PC-9 (cell line): ENCODE measurements at regions not wholly inside any gene's neighbourhood (a gene's known extent, or its start where the extent isn't known, plus 50 kb on each side); places are given as distances from the start of the nearest gene placed in this dataset.
A peak's percentile ranks its signal among the peaks of the same experiment; 100 is the strongest.
"Not testable (repeated sequence)": the region's sequence is repeated elsewhere in the genome, so short reads cannot be mapped to it uniquely, and the experiment has no call there.

Experiments
- BruUV-seq: library from RNA; stranded (reverse); fragments of 400-500 nt; replicated peaks from 2 replicates; lab custom pipeline; 2021; lab: Mats Ljungman, UMichigan
- CTCF ChIA-PET: fragments of 300-600 bp; sonication (Branson Sonifier 250); formaldehyde crosslinking; loops from one replicate; lab custom pipeline; 2022; ENCODE audit warnings: antibody characterized with exemption; lab: Charles Lee
- POLR2A ChIA-PET: fragments of 300-600 bp; sonication (Branson Sonifier 250); formaldehyde crosslinking; loops from one replicate; lab custom pipeline; 2022; ENCODE audit warnings: antibody characterized with exemption; ENCODE audit not compliant: unreplicated experiment; lab: Charles Lee
- DNase-seq, 2 experiments: peaks; one replicate each; pipeline versions ENCODE4 v3.0.0 to v3.0.0-alpha.2; 2015 to 2022; ENCODE audit warnings: mixed read lengths in 1 of 2
- H2AFZ ChIP-seq: fragments of 200-600 bp; sonication (generic); 2 replicates; pipeline ENCODE4 v1.8.1; 2017; ENCODE audit warnings: antibody characterized with exemption
- H3F3A ChIP-seq: fragments of 200-600 bp; sonication (generic); 2 replicates; pipeline ENCODE4 v1.8.1; 2017; ENCODE audit warnings: antibody characterized with exemption, mild to moderate bottlenecking, low read depth; ENCODE audit not compliant: insufficient read depth
- H3K27ac ChIP-seq: fragments of 200-600 bp; sonication (generic); 2 replicates; pipeline ENCODE4 v1.6.1; 2016; ENCODE audit warnings: mixed run types
- H3K27me3 ChIP-seq: fragments of 200-600 bp; sonication (generic); 2 replicates; pipeline ENCODE4 v1.6.1; 2016; ENCODE audit warnings: low read depth, mixed run types; ENCODE audit not compliant: insufficient read depth
- H3K36me3 ChIP-seq: fragments of 200-600 bp; sonication (generic); 2 replicates; pipeline ENCODE4 v1.6.1; 2016; ENCODE audit warnings: low read depth, mixed run types
- H3K4me1 ChIP-seq: fragments of 200-600 bp; sonication (generic); replicated peaks from 2 replicates; pipeline ENCODE4 v1.6.1; 2016; ENCODE audit warnings: mixed run types; ENCODE audit not compliant: insufficient read depth
- H3K4me2 ChIP-seq: fragments of 200-600 bp; sonication (generic); 2 replicates; pipeline ENCODE4 v1.6.1; 2017; ENCODE audit warnings: mixed run types
- H3K4me3 ChIP-seq: fragments of 200-600 bp; sonication (generic); 2 replicates; pipeline ENCODE4 v1.6.1; 2016; ENCODE audit warnings: mixed run types
- H3K79me2 ChIP-seq: fragments of 200-600 bp; sonication (generic); 2 replicates; pipeline ENCODE4 v1.6.1; 2017; ENCODE audit warnings: low read depth, mixed run types
- H3K9me2 ChIP-seq: fragments of 200-600 bp; sonication (generic); 2 replicates; pipeline ENCODE4 v1.8.1; 2017; ENCODE audit warnings: mild to moderate bottlenecking; ENCODE audit not compliant: insufficient read depth
- H3K9me3 ChIP-seq: fragments of 200-600 bp; sonication (generic); 2 replicates; pipeline ENCODE4 v1.8.1; 2016; ENCODE audit warnings: low read depth; ENCODE audit not compliant: insufficient read depth
- H4K20me1 ChIP-seq: fragments of 200-600 bp; sonication (generic); 2 replicates; pipeline ENCODE4 v1.8.1; 2017; ENCODE audit not compliant: insufficient read depth
- intact Hi-C: fragments of 100-400 bp; cut with micrococcal nuclease; formaldehyde crosslinking; loops from one replicate; pipeline ENCODE4 v1.10.0; 2022; ENCODE audit not compliant: unreplicated experiment

DNA sequence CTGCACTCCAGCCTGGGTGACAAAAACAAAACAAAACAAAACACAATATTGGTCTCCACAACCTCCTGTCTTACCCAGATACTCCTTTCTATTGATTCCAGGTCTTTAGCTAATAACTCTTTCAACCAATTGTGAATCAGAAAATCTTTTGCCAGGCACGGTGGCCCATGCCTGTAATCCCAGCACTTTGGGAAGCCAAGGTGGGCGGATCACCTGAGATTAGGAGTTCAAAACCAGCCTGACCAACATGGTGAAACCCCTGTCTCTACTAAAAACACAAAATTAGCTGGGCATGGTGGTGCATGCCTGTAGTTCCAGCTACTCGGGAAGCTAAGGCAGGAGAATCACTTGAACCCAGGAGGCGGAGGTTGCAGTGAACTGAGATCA, 88.5 kb upstream of the METTL9 start:
- DNase-seq, H3K9me3 ChIP-seq, intact Hi-C loops, H2AFZ ChIP-seq, H3K9me2 ChIP-seq, H3K4me3 ChIP-seq, CTCF ChIA-PET, H3K27ac ChIP-seq, BruUV-seq, H3K4me2 ChIP-seq, H3K27me3 ChIP-seq: not testable (repeated sequence)
- peaks cover 21% of the 10 kb centered on the region for H3K36me3 ChIP-seq
- H4K20me1 ChIP-seq, result peaks cover 90% of the 10 kb centered on the region
- H3K79me2 ChIP-seq, result peaks cover 100% of the 10 kb centered on the region
- H3F3A ChIP-seq, result peaks cover 38% of the 10 kb centered on the region
- H3K4me1 ChIP-seq, result peaks cover 46% of the 10 kb centered on the region
- POLR2A ChIA-PET, result interaction anchor here (0.6 kb wide), 2 partner anchors 8 to 10 kb away, joined by 3 to 19 read pairs; no protein-coding TSS in a partner anchor

DNA sequence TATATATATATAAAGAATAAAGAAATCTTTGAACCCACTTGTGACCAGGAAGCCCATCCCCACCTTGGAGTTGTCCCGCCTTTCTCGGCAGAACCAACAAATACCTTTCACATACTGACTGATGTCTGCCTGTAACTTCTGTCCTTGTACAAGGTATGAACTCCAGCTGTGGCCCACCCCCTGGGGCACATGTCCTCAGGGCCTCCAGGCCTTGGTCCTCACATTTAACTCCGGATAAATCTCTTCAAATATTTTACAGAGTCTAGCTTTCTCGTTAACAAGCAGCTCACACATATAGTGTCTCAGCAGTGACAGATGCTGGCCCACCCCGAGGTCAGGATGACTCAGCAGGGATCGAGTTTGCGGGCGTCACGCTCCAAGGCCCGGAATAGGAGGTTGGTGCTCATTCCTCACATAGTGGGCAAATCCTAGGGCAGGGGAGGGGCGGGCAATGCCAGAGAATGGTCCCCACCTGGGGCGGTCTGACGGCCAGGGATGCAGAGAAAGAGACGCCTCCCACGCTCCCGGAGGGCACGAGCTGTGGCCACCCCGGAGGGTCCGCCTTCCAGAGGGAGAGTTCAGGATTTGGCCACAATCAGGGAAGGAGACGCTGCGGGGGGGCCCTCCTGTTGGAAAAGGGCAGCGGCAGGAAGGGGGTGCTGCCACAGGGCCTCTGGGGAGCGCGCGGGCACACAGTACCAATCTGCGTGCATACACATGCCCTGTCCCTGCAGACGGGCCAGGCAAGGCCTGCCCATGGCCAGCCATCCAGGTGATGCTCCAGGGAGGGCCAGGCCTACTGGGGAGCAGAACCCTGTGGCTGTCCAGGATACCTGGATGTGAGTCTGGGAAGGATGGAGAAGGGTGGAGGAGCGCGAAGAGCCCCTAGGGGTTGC, 87.8 kb upstream of the METTL9 start:
- peak overlapping the region; percentile 54 for H3K27ac ChIP-seq

DNA sequence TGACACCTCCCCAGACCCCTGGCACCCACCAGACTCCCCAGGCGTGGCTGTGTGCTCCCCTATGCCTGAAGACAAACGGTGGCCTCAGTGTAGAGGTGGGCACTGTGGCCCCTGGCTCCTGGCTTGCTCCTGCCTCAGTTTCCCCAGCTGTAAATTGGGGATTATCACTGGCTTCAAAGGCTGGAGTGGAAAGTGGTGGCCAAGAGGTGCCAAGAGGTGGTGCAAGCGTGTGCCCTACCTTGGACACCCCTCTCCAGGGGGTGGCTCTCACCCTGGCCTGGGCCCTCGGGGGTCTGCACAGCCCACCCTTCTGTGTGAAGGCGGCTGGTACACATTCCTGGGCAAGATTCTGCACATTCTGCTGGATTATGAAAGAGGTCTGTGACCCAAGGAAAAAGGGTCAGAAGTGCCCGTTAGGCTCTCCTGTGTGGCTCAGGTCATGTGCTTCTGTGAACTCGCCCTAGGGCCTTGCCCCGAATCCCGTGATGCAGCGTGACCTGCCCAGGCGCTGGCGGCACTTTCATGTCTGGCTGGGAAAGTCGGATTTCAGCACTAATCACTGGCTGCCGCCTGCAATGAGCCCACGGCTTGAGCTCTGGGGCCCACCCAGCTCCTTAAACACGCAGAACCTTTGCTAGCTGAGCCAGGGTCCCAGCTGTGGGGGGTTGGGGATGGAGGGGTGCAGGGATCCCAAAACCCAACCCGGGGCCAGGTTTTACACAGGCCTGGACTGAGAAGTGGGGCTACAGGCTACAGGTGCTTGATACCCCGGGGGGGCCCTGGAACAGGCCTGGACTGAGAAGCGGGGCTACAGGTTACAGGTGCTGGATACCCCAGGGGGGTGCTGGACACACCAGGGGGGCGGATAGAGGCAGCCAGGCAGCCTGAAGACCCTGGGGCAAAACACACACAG, 86.8 kb upstream of the METTL9 start:
- intact Hi-C loops, H3K9me3 ChIP-seq, H3K4me3 ChIP-seq, H2AFZ ChIP-seq, BruUV-seq, DNase-seq, H3K9me2 ChIP-seq, POLR2A ChIA-PET, H3K27me3 ChIP-seq, CTCF ChIA-PET: not testable (repeated sequence)
- Histone ChIP-seq H3F3A (peaks cover 35% of the 10 kb centered on the region; the same call in 1 of the 2 replicates), H3K27ac (peak overlapping the region; percentile 54), H4K20me1 (peaks cover 87% of the 10 kb centered on the region), H3K4me2 (peak overlapping the region; percentile 34), H3K79me2 (peaks cover 100% of the 10 kb centered on the region), H3K36me3 (peaks cover 21% of the 10 kb centered on the region), H3K4me1 (peaks cover 63% of the 10 kb centered on the region)

More for the DNA sequence above, 87.8 kb upstream of the METTL9 start:
- CTCF ChIA-PET, H3K9me2 ChIP-seq, H3K27me3 ChIP-seq, H2AFZ ChIP-seq, H3K9me3 ChIP-seq, POLR2A ChIA-PET, BruUV-seq, intact Hi-C loops: not testable (repeated sequence)
- H3K4me3 ChIP-seq, result 0 out of 2 replicates have a peak overlapping the region, but pooled peaks have one; percentile 12
- H4K20me1 ChIP-seq, result peaks cover 91% of the 10 kb centered on the region
- DNase-seq, result peak; percentile 73 to 98
- H3F3A ChIP-seq, result peaks cover 36% of the 10 kb centered on the region
- H3K36me3 ChIP-seq, result peaks cover 21% of the 10 kb centered on the region
- H3K4me2 ChIP-seq, result peak overlapping the region; percentile 34
- peaks cover 100% of the 10 kb centered on the region for H3K79me2 ChIP-seq
- peaks cover 53% of the 10 kb centered on the region for H3K4me1 ChIP-seq

DNA sequence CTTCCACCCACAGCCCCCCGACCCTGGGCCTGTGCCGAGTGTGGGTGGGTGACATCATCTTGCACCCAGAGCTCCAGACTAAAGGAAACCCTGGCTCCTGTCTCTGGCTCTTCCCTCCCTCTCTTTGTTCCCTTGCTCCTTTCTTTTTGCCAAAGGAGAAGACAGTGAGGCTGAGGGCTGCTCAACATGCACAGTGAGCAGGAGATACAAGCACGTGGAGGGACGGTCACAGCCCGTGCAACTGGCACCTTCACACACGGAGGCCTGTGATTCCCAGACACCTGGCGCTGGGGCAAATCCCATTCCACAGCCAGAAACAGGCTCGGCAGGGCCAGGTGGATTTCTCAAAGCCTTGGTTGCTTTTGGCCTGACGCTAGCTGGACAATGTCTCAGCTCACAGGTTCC, 86.0 kb upstream of the METTL9 start:
- intact Hi-C loops, H3K27me3 ChIP-seq, H3K9me3 ChIP-seq, H2AFZ ChIP-seq, H3K4me2 ChIP-seq, H3K27ac ChIP-seq, POLR2A ChIA-PET, CTCF ChIA-PET, H3K4me3 ChIP-seq, BruUV-seq, H3K9me2 ChIP-seq: not testable (repeated sequence)
- Histone ChIP-seq H3F3A (peaks cover 35% of the 10 kb centered on the region), H3K36me3 (peaks cover 21% of the 10 kb centered on the region), H3K79me2 (peaks cover 98% of the 10 kb centered on the region), H3K4me1 (peaks cover 63% of the 10 kb centered on the region), H4K20me1 (peaks cover 84% of the 10 kb centered on the region)
- peak in 1 of 2 experiments; percentile 28 for DNase-seq

DNA sequence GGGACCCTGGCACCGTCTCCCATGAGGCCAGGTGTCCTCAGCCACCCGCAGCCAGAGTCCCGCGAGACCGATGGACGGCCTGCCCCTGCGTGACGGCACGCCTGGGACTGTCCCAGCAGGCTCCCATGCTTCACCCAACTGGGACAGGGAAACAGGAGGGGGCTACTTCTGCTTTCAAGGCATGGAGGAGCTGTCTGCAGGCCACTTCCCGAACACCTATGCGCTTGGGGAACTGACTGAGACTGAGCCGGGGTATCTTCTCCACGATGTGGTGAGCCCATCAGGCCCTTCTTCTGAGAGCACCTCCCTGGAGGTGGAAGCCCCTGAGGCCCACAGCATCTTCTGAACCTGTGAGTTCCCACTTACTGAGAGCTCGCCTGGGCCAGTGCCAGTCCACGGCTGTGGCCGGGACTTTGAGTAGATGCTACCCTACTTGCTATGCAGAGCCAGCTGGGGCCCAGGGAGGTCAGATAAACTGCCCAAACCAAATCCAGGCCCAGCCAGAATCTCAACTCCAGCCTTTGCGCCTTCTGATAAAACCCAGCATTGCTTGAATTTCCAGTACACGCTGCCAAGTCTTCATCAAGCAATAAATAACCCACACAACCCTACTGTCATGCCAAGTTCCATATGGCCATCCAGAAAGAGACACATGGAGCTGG, 85.4 kb upstream of the METTL9 start:
- peak overlapping the region; percentile 29; the same call in 1 of the 2 replicates for H3K4me2 ChIP-seq
- DNase-seq, result peak in 1 of 2 experiments; percentile 19
- CTCF ChIA-PET, H2AFZ ChIP-seq, POLR2A ChIA-PET, BruUV-seq, H3K9me2 ChIP-seq, H3K9me3 ChIP-seq, intact Hi-C loops, H3K4me3 ChIP-seq, H3K27ac ChIP-seq, H3K27me3 ChIP-seq: not testable (repeated sequence)
- H3K36me3 ChIP-seq, result peaks cover 21% of the 10 kb centered on the region
- H4K20me1 ChIP-seq, result peaks cover 78% of the 10 kb centered on the region
- peaks cover 63% of the 10 kb centered on the region for H3K4me1 ChIP-seq
- peaks cover 98% of the 10 kb centered on the region for H3K79me2 ChIP-seq
- H3F3A ChIP-seq, result peaks cover 35% of the 10 kb centered on the region

DNA sequence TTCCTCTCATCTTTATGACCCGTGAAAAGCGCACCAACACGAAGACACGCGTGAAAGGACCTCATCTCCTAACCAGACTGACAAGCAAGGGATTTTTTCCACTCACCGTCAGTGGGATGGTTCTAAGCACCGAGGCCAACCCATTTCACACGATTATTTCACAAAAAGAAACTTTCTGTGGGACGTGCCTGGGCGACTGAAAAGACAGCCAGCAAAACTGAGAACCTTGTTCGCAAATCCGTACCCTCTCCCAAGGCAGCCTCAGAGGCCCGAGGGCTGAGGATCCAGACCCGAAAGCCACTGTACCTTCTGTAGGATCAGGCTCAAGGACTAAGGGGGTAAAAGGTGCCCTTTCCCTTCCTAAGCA, 84.9 kb upstream of the METTL9 start:
- H3K9me2 ChIP-seq, intact Hi-C loops, H3K4me3 ChIP-seq, POLR2A ChIA-PET, DNase-seq, H3K27me3 ChIP-seq, CTCF ChIA-PET, BruUV-seq, H3K9me3 ChIP-seq, H3K27ac ChIP-seq, H2AFZ ChIP-seq: not testable (repeated sequence)
- Histone ChIP-seq H3K36me3 (peaks cover 16% of the 10 kb centered on the region), H4K20me1 (peaks cover 73% of the 10 kb centered on the region), H3K79me2 (peaks cover 98% of the 10 kb centered on the region), H3K4me2 (peak overlapping the region; percentile 29; the same call in 1 of the 2 replicates), H3F3A (peaks cover 39% of the 10 kb centered on the region), H3K4me1 (peaks cover 63% of the 10 kb centered on the region)
